ENCODE measurements at regions not wholly inside any gene's neighbourhood (a gene's known extent, or its start where the extent isn't known, plus 50 kb on each side); places are given as distances from the start of the nearest gene placed in this dataset.

GRCh38 chr9:73347123-73347522 is 195.5 kb downstream of the ANXA1 start:
- Histone ChIP-seq H3K27me3 (ENCODE audit: control insufficient read depth, insufficient read depth, low read length) (no peaks in the 10 kb centered on the region), H3K36me3 (ENCODE audit: control insufficient read depth, insufficient read depth, low read length) (no peaks in the 10 kb centered on the region), H3K4me3 (ENCODE audit: low read depth, low read length) (no peak overlapping the region)
- DNase-seq (ENCODE audit: low read depth), result no peak
- TF ChIP-seq CTCF (IDR thresholded peaks at IDR 0.05; ENCODE audit: insufficient read depth, low read length, poor library complexity, severe bottlenecking), result no peak

GRCh38 chr9:73347720-73348119 is 196.1 kb downstream of the ANXA1 start:
- Histone ChIP-seq H3K36me3 (ENCODE audit: control insufficient read depth, insufficient read depth, low read length) (no peaks in the 10 kb centered on the region), H3K27me3 (ENCODE audit: control insufficient read depth, insufficient read depth, low read length) (no peaks in the 10 kb centered on the region), H3K4me3 (ENCODE audit: low read depth, low read length) (no peak overlapping the region)
- no peak for TF ChIP-seq CTCF (IDR thresholded peaks at IDR 0.05; ENCODE audit: insufficient read depth, low read length, poor library complexity, severe bottlenecking)
- DNase-seq (ENCODE audit: low read depth), result no peak

GRCh38 chr9:73348471-73348870 is 196.8 kb downstream of the ANXA1 start:
- DNase-seq (ENCODE audit: low read depth), result no peak
- no peak for TF ChIP-seq CTCF (IDR thresholded peaks at IDR 0.05; ENCODE audit: insufficient read depth, low read length, poor library complexity, severe bottlenecking)

GRCh38 chr9:73349476-73349875 is 197.8 kb downstream of the ANXA1 start:
- H3K4me3 ChIP-seq (ENCODE audit: low read depth, low read length), result no peak overlapping the region
- DNase-seq (ENCODE audit: low read depth), result no peak
- H3K27me3 ChIP-seq (ENCODE audit: control insufficient read depth, insufficient read depth, low read length), result no peaks in the 10 kb centered on the region
- no peak for TF ChIP-seq CTCF (IDR thresholded peaks at IDR 0.05; ENCODE audit: insufficient read depth, low read length, poor library complexity, severe bottlenecking)
- H3K36me3 ChIP-seq (ENCODE audit: control insufficient read depth, insufficient read depth, low read length), result no peaks in the 10 kb centered on the region

More at GRCh38 chr9:73348471-73348870, 196.8 kb downstream of the ANXA1 start:
- Histone ChIP-seq H3K4me3 (ENCODE audit: low read depth, low read length) (no peak overlapping the region), H3K27me3 (ENCODE audit: control insufficient read depth, insufficient read depth, low read length) (no peaks in the 10 kb centered on the region), H3K36me3 (ENCODE audit: control insufficient read depth, insufficient read depth, low read length) (no peaks in the 10 kb centered on the region)

- Histone ChIP-seq H3K36me3 (ENCODE audit: control insufficient read depth, insufficient read depth, low read length) (no peaks in the 10 kb centered on the region), H3K27me3 (ENCODE audit: control insufficient read depth, insufficient read depth, low read length) (no peaks in the 10 kb centered on the region), H3K4me3 (ENCODE audit: low read depth, low read length) (no peak overlapping the region)
- no peak for TF ChIP-seq CTCF (IDR thresholded peaks at IDR 0.05; ENCODE audit: insufficient read depth, low read length, poor library complexity, severe bottlenecking)
- DNase-seq (ENCODE audit: low read depth), result no peak
These were observed 205.9 kb downstream of the ANXA1 start for GRCh38 chr9:73357607-73358006.

DNA sequence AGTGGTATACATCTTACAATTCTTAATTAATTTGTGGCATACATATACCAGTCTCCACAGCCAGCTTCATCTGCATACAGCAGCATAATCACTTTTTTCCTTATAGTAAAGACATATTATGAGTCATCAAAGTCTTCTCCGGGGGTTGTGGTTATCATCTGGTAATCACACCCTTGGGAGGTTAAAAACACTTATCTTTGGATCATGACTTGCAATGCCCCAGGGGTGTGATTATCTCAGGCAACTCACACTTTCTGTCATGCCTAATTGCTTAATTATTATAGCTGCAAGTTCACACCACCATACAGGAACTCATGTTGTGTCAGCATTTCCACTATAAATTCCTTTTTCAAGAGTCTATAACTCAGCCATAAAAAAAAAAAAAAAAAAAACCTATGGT is 218.4 kb downstream of the ANXA1 start:
- Histone ChIP-seq H3K4me3 (ENCODE audit: low read depth, low read length) (no peak overlapping the region), H3K36me3 (ENCODE audit: control insufficient read depth, insufficient read depth, low read length) (no peaks in the 10 kb centered on the region), H3K27me3 (ENCODE audit: control insufficient read depth, insufficient read depth, low read length) (no peaks in the 10 kb centered on the region)
- DNase-seq (ENCODE audit: low read depth), result no peak
- no peak for TF ChIP-seq CTCF (IDR thresholded peaks at IDR 0.05; ENCODE audit: insufficient read depth, low read length, poor library complexity, severe bottlenecking)

Data from kidney epithelial cell (primary cell).